ENCODE measurements at regions not wholly inside any gene's neighbourhood (a gene's known extent, or its start where the extent isn't known, plus 50 kb on each side); places are given as distances from the start of the nearest gene placed in this dataset.
A peak's percentile ranks its signal among the peaks of the same experiment; 100 is the strongest.

DNA sequence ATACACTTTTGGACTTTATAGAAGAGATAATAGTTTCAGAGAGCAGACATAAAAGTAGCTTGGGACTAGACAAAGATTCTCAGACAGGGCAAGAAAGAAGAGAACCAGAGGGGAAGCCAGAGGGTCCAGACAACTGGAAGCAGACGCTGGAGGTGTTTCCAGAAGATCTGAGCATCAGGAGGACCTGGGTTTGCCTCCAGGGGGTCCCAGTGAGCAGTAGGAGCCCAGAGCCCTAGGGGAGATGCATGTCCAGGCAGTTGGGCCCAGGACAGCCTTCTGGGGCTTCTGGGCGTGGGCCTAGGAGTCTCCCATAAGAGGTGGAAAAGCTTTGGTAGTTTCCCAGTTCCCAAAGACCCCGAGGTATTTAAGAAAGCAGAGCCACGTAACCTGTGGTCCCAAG, 251.2 kb upstream of the ID2 start:
- TF ChIP-seq, protein P1, sequence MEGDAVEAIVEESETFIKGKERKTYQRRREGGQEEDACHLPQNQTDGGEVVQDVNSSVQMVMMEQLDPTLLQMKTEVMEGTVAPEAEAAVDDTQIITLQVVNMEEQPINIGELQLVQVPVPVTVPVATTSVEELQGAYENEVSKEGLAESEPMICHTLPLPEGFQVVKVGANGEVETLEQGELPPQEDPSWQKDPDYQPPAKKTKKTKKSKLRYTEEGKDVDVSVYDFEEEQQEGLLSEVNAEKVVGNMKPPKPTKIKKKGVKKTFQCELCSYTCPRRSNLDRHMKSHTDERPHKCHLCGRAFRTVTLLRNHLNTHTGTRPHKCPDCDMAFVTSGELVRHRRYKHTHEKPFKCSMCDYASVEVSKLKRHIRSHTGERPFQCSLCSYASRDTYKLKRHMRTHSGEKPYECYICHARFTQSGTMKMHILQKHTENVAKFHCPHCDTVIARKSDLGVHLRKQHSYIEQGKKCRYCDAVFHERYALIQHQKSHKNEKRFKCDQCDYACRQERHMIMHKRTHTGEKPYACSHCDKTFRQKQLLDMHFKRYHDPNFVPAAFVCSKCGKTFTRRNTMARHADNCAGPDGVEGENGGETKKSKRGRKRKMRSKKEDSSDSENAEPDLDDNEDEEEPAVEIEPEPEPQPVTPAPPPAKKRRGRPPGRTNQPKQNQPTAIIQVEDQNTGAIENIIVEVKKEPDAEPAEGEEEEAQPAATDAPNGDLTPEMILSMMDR (IDR thresholded peaks at IDR 0.05; ENCODE audit: low read depth, low read length), result no peak
- Histone ChIP-seq H3K27ac (no peak overlapping the region), H3K36me3 (no peaks in the 10 kb centered on the region), H3K4me3 (no peak overlapping the region), H3K27me3 (no peaks in the 10 kb centered on the region), H3K9me3 (ENCODE audit: low read depth) (no peaks in the 10 kb centered on the region), H3K4me1 (ENCODE audit: low read depth) (no peaks in the 10 kb centered on the region)
- no peak for DNase-seq (ENCODE audit: low read depth in 1 of 2, low spot score in 1 of 2)

DNA sequence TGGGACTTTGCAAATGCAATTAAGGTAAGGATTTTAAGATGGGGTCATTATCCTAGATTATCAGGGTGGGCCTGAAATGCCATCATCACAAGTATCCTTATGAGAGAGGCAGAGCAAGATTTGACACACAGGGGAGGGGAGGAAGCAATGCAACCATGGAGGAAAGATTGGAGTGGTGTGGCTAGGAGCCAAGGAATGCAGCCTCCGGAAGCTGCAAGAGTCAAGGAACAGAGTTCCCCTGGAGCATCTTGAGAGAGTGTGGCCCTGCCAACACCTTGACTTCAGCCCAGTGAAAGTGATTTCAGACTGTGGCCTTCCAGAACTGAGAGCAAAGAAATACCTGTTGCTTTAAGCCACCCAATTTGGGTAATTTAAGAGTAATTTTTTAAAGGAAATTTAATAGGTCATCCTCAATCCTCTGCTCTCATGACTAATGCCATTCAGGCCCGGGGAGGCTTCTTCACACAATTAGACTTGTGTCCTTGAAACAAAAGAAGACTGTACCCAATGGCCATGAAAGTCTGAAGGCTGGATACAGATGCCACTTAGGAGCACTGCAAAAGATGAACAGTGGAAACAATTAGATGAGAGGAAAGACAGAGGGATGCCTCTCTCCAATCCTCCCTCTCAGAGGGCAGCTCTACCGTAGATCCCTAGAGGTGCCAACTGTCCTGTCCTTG, 250.3 kb upstream of the ID2 start:
- peak in 1 of 2 donors; percentile 62 for DNase-seq (ENCODE audit: low read depth in 1 of 2, low spot score in 1 of 2)

DNA sequence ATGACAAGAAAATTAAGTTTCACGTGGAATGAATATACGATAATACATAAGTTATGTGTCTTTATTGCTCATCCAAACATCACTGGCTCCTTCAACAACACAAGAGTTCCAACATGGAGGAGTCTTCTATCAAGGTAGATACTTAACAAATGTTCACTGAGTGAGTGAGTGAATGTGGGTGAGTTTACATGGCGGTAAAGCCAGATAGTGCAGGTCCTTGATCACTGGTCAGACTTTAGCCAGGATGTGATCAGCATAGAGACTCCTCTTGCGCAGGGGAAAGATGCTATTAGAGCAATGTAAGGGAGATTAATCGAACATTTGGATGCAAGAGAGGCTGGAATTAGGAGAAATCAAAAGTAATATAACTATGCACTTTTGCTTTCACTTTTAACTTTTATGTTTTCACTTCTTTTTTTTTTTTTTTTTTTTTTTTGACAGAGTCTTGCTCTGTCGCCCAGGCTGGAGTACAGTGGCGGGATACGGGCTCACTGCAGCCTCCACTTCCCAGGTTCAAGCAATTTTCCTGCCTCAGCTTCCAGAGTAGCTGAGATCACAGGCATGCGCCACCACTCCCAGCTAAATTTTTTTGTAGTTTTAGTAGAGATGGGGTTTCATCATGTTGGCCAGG, 249.0 kb upstream of the ID2 start:
- Histone ChIP-seq H3K27me3 (no peaks in the 10 kb centered on the region), H3K27ac (no peak overlapping the region), H3K9me3 (ENCODE audit: low read depth) (no peaks in the 10 kb centered on the region), H3K4me1 (ENCODE audit: low read depth) (no peaks in the 10 kb centered on the region), H3K36me3 (no peaks in the 10 kb centered on the region), H3K4me3 (no peak overlapping the region)
- DNase-seq (ENCODE audit: low read depth in 1 of 2, low spot score in 1 of 2), result no peak
- TF ChIP-seq, protein P1 (IDR thresholded peaks at IDR 0.05; ENCODE audit: low read depth, low read length), result no peak

More for the DNA sequence above, 250.3 kb upstream of the ID2 start:
- Histone ChIP-seq H3K4me1 (ENCODE audit: low read depth) (no peaks in the 10 kb centered on the region), H3K4me3 (no peak overlapping the region), H3K36me3 (no peaks in the 10 kb centered on the region), H3K27me3 (no peaks in the 10 kb centered on the region), H3K9me3 (ENCODE audit: low read depth) (no peaks in the 10 kb centered on the region), H3K27ac (no peak overlapping the region)
- TF ChIP-seq, protein P1 (IDR thresholded peaks at IDR 0.05; ENCODE audit: low read depth, low read length), result no peak

DNA sequence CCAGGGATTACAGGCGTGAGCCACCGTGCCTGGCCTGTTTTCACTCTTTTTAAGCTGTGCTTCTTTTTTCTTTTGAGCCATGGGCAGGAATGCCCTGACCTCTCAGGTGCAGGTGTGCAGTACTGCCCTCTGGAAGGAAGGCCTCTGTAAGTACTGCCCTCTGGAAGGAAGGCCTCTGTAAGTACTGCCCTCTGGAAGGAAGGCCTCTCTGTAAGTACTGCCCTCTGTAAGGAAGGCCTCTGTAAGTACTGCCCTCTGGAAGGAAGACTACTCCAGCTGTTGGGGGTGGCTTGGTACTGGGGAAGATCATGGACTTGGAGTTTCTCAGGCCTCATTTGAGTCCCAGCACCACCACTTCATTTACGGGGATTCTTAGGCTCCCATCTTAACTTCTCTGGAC, 248.5 kb upstream of the ID2 start:
- no peaks in the 10 kb centered on the region for H3K36me3 ChIP-seq
- H3K4me1 ChIP-seq (ENCODE audit: low read depth), result no peaks in the 10 kb centered on the region
- TF ChIP-seq, protein P1 (IDR thresholded peaks at IDR 0.05; ENCODE audit: low read depth, low read length), result no peak
- H3K9me3 ChIP-seq (ENCODE audit: low read depth), result no peaks in the 10 kb centered on the region
- H3K4me3 ChIP-seq, result no peak overlapping the region
- H3K27me3 ChIP-seq, result no peaks in the 10 kb centered on the region
- H3K27ac ChIP-seq, result no peak overlapping the region
- DNase-seq (ENCODE audit: low read depth in 1 of 2, low spot score in 1 of 2), result no peak

DNA sequence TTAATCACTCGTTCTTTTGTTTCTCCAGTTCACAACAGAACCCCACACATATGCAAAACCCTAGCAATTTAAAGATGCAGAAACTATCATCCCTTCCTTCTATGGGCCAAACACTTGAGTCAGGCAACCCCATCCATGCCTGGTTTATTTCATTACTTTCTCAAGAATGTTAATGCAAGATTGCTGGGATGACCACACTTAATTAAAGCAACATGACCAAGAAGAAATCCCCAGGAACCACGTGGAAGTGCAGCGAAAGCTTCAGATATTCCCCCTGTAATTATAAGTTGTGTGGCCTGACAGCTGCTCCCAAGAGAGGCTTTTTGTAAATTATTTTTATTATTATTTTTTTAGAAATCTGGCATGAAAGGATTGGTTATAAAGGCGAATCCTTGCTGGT, 246.2 kb upstream of the ID2 start:
- TF ChIP-seq, protein P1 (IDR thresholded peaks at IDR 0.05; ENCODE audit: low read depth, low read length), result no peak
- no peak overlapping the region for H3K4me3 ChIP-seq
- no peaks in the 10 kb centered on the region for H3K36me3 ChIP-seq
- H3K27me3 ChIP-seq, result no peaks in the 10 kb centered on the region
- no peak for DNase-seq (ENCODE audit: low read depth in 1 of 2, low spot score in 1 of 2)
- no peaks in the 10 kb centered on the region for H3K9me3 ChIP-seq (ENCODE audit: low read depth)
- H3K27ac ChIP-seq, result no peak overlapping the region
- H3K4me1 ChIP-seq (ENCODE audit: low read depth), result no peaks in the 10 kb centered on the region
